ENCODE measurements at regions not wholly inside any gene's neighbourhood (a gene's known extent, or its start where the extent isn't known, plus 50 kb on each side); places are given as distances from the start of the nearest gene placed in this dataset.

DNA sequence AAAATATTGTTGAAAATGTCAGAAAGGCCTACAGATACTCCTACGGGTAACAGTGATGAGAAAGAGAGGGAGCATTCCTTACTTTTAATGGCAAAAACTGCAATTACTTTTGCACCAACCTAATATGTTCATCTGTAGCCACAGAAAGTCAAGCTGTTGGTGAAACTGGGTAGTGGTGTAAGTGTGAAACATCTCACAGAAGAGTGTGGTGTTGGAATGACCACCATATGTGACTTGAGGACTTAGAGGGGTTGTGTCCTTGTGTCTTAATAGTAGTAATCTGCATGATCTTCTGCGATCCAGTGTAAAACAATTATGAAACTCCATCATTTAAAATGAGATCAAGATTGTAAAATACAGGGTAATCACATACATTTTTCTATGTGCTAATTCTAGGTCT, 320.7 kb downstream of the ADGRL2 start:
- Histone ChIP-seq H3K27ac (no peak overlapping the region), H3K4me1 (no peaks in the 10 kb centered on the region), H3K4me3 (no peak overlapping the region), H3K36me3 (no peaks in the 10 kb centered on the region), H3K9me3 (no peaks in the 10 kb centered on the region), H3K27me3 (no peaks in the 10 kb centered on the region)
- ATAC-seq (no peak), DNase-seq (no peak)
- WGBS (ENCODE audit: insufficient coverage, low coverage, low lambda C conversion rate, missing lambda C conversion rate), result 71% methylated on average over 2 of the region's 2 CpGs
- TF ChIP-seq POLR2A (IDR thresholded peaks at IDR 0.05), result no peak
- TF ChIP-seq, protein P1, sequence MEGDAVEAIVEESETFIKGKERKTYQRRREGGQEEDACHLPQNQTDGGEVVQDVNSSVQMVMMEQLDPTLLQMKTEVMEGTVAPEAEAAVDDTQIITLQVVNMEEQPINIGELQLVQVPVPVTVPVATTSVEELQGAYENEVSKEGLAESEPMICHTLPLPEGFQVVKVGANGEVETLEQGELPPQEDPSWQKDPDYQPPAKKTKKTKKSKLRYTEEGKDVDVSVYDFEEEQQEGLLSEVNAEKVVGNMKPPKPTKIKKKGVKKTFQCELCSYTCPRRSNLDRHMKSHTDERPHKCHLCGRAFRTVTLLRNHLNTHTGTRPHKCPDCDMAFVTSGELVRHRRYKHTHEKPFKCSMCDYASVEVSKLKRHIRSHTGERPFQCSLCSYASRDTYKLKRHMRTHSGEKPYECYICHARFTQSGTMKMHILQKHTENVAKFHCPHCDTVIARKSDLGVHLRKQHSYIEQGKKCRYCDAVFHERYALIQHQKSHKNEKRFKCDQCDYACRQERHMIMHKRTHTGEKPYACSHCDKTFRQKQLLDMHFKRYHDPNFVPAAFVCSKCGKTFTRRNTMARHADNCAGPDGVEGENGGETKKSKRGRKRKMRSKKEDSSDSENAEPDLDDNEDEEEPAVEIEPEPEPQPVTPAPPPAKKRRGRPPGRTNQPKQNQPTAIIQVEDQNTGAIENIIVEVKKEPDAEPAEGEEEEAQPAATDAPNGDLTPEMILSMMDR (IDR thresholded peaks at IDR 0.05), result no peak
- intact Hi-C loops (cut with DNase I), result no loop called here

DNA sequence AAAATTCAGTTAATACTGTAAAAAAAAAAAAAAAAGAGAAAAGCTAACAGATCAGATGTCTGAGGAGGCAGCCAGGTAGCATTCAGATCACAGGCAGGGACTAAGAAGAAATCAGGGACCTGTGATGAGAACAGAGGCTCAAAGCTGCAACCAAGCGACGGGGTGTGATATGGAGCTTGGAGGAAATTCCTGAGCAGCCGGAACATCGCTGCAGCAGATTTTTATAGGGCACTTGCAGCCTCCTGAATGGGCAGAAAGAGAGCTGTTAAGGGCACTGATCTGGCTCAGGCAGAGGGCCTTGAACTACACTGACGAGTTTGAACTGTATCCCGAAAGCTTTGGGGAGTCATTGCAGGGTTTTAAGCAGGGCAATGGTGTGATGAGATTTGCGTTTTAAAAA, 315.4 kb downstream of the ADGRL2 start:
- no peak for TF ChIP-seq POLR2A (IDR thresholded peaks at IDR 0.05)
- TF ChIP-seq, protein P1 (IDR thresholded peaks at IDR 0.05), result no peak
- ATAC-seq, result no peak
- intact Hi-C loops (cut with DNase I), result no loop called here
- H3K27me3 ChIP-seq, result no peaks in the 10 kb centered on the region
- DNase-seq, result no peak
- no peaks in the 10 kb centered on the region for H3K4me1 ChIP-seq
- H3K36me3 ChIP-seq, result no peaks in the 10 kb centered on the region
- 70% methylated on average over 7 of the region's 7 CpGs for WGBS (ENCODE audit: insufficient coverage, low coverage, low lambda C conversion rate, missing lambda C conversion rate)
- H3K27ac ChIP-seq, result no peak overlapping the region
- no peak overlapping the region for H3K4me3 ChIP-seq
- H3K9me3 ChIP-seq, result no peaks in the 10 kb centered on the region

DNA sequence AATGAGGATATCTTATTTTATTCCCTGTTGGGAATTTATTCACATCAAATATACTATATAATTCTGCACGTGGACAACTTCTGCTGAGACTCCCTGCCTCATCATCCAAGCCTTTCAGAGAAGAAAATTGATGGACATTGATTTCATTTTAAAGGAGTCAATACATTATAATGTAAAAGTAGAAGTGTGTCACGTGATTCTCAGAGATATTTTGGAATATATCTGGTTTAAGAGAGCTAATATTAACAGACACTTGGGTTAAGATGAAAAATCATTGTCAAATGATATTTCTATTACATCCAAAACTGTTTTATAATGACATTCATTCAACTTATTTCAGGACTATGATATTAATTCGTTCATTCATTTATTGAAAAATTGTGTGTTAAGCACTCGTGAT, 314.2 kb downstream of the ADGRL2 start:
- no peaks in the 10 kb centered on the region for H3K36me3 ChIP-seq
- H3K4me3 ChIP-seq, result no peak overlapping the region
- TF ChIP-seq, protein P1 (IDR thresholded peaks at IDR 0.05), result no peak
- no peak for TF ChIP-seq POLR2A (IDR thresholded peaks at IDR 0.05)
- DNase-seq, result no peak
- 59% methylated on average over 4 of the region's 4 CpGs for WGBS (ENCODE audit: insufficient coverage, low coverage, low lambda C conversion rate, missing lambda C conversion rate)
- H3K27me3 ChIP-seq, result no peaks in the 10 kb centered on the region
- H3K4me1 ChIP-seq, result peaks cover 0 to 5% (median 0%) of the 10 kb centered on the region in 4 donors
- intact Hi-C loops (cut with DNase I), result no loop called here
- no peaks in the 10 kb centered on the region for H3K9me3 ChIP-seq
- no peak overlapping the region for H3K27ac ChIP-seq
- ATAC-seq, result no peak

DNA sequence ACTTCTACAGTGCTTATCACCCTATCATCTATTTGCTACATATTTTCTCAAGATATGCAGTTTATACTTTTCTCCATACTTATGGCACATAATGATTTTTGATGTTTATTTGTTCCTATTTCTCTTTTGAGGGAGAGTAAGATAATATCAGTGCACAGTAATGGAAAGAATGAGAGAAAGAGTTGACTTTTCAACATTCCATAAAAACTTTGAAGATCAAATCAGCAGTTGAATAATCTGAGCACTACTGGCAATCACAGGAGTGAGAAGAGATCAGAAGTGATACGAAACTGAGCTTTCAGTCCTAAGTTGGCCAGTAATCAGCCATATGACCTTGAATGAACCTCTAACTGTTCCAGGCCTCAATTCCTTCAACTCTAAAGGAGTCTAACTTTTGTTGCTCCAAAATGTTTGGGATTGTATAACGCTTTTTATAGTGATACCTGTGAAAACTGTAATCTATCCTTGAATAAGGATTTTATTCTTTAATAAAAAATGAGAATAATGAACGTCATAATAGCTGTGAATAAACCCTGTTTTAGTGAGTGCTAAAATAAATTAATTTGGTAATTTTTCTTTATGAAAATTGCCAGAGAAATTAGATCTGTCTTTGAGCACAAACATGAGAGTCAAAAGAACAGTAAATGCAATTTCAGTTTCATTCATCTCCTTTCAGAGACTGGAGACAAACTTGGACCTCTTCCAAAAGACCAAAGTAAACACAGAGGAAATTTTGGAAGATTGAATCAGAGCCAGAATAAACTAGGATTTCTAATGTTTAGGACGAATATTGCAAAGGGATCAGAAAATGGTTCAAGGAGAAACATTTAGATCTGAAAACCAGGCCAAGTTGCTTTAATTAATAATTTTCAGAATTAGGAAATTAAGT, 309.9 kb downstream of the ADGRL2 start:
- H3K9me3 ChIP-seq, result no peaks in the 10 kb centered on the region
- DNase-seq (no peak), ATAC-seq (peak; percentile 22 to 72 (median 62))
- TF ChIP-seq, protein P1 (IDR thresholded peaks at IDR 0.05), result no peak
- no peak for TF ChIP-seq POLR2A (IDR thresholded peaks at IDR 0.05)
- peaks cover 0 to 5% (median 0%) of the 10 kb centered on the region in 4 donors for H3K4me1 ChIP-seq
- intact Hi-C loops (cut with DNase I), result no loop called here
- WGBS (ENCODE audit: insufficient coverage, low coverage, low lambda C conversion rate, missing lambda C conversion rate), result 38% methylated on average over 4 of the region's 4 CpGs
- H3K27ac ChIP-seq, result no peak overlapping the region
- H3K4me3 ChIP-seq, result no peak overlapping the region
- no peaks in the 10 kb centered on the region for H3K36me3 ChIP-seq
- no peaks in the 10 kb centered on the region for H3K27me3 ChIP-seq

Data from right lobe of liver (tissue), 6 donors.